Naive B cell (primary cell): ENCODE measurements at regions not wholly inside any gene's neighbourhood (a gene's known extent, or its start where the extent isn't known, plus 50 kb on each side); places are given as distances from the start of the nearest gene placed in this dataset.
"Not testable (repeated sequence)": the region's sequence is repeated elsewhere in the genome, so short reads cannot be mapped to it uniquely, and the experiment has no call there.

Experiments used
- ATAC-seq, 2 donors: fragments of 150-1000 bp; cut with Tn5 transposase; 2 replicates each; pipeline ENCODE4 v1.10.0; 2021; ENCODE audit warnings: low read depth in 2 of 2, mild to moderate bottlenecking in 2 of 2, moderate library complexity in 2 of 2
- DNase-seq: peaks from one replicate; pipeline ENCODE4 v3.0.0; 2022
- H3K27ac Mint-ChIP-seq, 6 donors: one replicate each; pipeline ENCODE4 v1.8.0; 2020 to 2022; ENCODE audit warnings: mild to moderate bottlenecking in 6 of 6, mixed read lengths in 6 of 6, moderate library complexity in 5 of 6, inconsistent platforms in 2 of 6
- H3K27me3 Mint-ChIP-seq, 3 donors: one replicate each; pipeline ENCODE4 v1.8.0; 2021 to 2022; ENCODE audit warnings: mixed read lengths in 3 of 3, mild to moderate bottlenecking in 1 of 3
- H3K36me3 Mint-ChIP-seq, 2 donors: one replicate each; pipeline ENCODE4 v1.8.0; 2020 to 2022; ENCODE audit warnings: mixed read lengths in 2 of 2, inconsistent platforms in 1 of 2, mild to moderate bottlenecking in 1 of 2
- H3K4me1 Mint-ChIP-seq, 3 donors: one replicate each; pipeline ENCODE4 v1.8.0; 2020 to 2022; ENCODE audit warnings: mixed read lengths in 3 of 3, inconsistent platforms in 1 of 3, mild to moderate bottlenecking in 1 of 3, moderate library complexity in 1 of 3
- H3K4me3 Mint-ChIP-seq, 8 donors: one replicate each; pipeline ENCODE4 v1.8.0; 2020 to 2022; ENCODE audit warnings: mild to moderate bottlenecking in 8 of 8, mixed read lengths in 8 of 8, moderate library complexity in 8 of 8, inconsistent platforms in 2 of 8
- H3K9me3 Mint-ChIP-seq, 7 donors: one replicate each; pipeline ENCODE4 v1.8.0; 2020 to 2022; ENCODE audit warnings: mixed read lengths in 7 of 7, mild to moderate bottlenecking in 5 of 7, inconsistent platforms in 2 of 7, moderate library complexity in 1 of 7

GRCh38 chr1:70805641-70806040 is 242.0 kb downstream of the PTGER3 start:
- DNase-seq: no peak
- H3K9me3 Mint-ChIP-seq: peaks cover 2 to 18% (median 6%) of the 10 kb centered on the region in 7 donors
- no peak overlapping the region for H3K4me3 Mint-ChIP-seq
- H3K4me1 Mint-ChIP-seq: no peaks in the 10 kb centered on the region
- no peak for ATAC-seq
- no peaks in the 10 kb centered on the region for H3K27me3 Mint-ChIP-seq
- H3K36me3 Mint-ChIP-seq: no peaks in the 10 kb centered on the region
- no peak overlapping the region for H3K27ac Mint-ChIP-seq

GRCh38 chr1:70807088-70807664 is 240.4 kb downstream of the PTGER3 start:
- Mint-ChIP-seq H3K36me3 (no peaks in the 10 kb centered on the region), H3K9me3 (peaks cover 2 to 16% (median 5%) of the 10 kb centered on the region in 7 donors), H3K4me1 (no peaks in the 10 kb centered on the region), H3K4me3 (no peak overlapping the region), H3K27me3 (no peaks in the 10 kb centered on the region), H3K27ac (no peak overlapping the region)
- no peak for ATAC-seq
- DNase-seq: no peak

GRCh38 chr1:70809069-70809468 is 238.5 kb downstream of the PTGER3 start:
- no peaks in the 10 kb centered on the region for H3K4me1 Mint-ChIP-seq
- H3K9me3 Mint-ChIP-seq: peaks cover 0 to 20% (median 4%) of the 10 kb centered on the region in 7 donors
- DNase-seq: no peak

GRCh38 chr1:70811815-70812214 is 235.8 kb downstream of the PTGER3 start:
- ATAC-seq: no peak
- no peak overlapping the region for H3K4me3 Mint-ChIP-seq
- H3K27ac Mint-ChIP-seq: no peak overlapping the region
- no peaks in the 10 kb centered on the region for H3K36me3 Mint-ChIP-seq
- no peaks in the 10 kb centered on the region for H3K27me3 Mint-ChIP-seq
- no peaks in the 10 kb centered on the region for H3K4me1 Mint-ChIP-seq
- no peak for DNase-seq
- peaks cover 0 to 11% (median 4%) of the 10 kb centered on the region in 7 donors for H3K9me3 Mint-ChIP-seq

More at GRCh38 chr1:70809069-70809468, 238.5 kb downstream of the PTGER3 start:
- Mint-ChIP-seq H3K27ac (no peak overlapping the region), H3K27me3 (no peaks in the 10 kb centered on the region), H3K36me3 (no peaks in the 10 kb centered on the region), H3K4me3 (peak overlapping the region in 1 of 8 donors; percentile 24)
- no peak for ATAC-seq

GRCh38 chr1:70812442-70813109 is 235.0 kb downstream of the PTGER3 start:
- no peak for DNase-seq
- Mint-ChIP-seq H3K4me3 (no peak overlapping the region), H3K27ac (no peak overlapping the region), H3K36me3 (no peaks in the 10 kb centered on the region), H3K4me1 (no peaks in the 10 kb centered on the region), H3K27me3 (no peaks in the 10 kb centered on the region), H3K9me3 (peaks cover 0 to 11% (median 4%) of the 10 kb centered on the region in 7 donors)
- ATAC-seq: no peak

GRCh38 chr1:70818401-70818800 is 229.2 kb downstream of the PTGER3 start:
- H3K36me3 Mint-ChIP-seq: no peaks in the 10 kb centered on the region
- ATAC-seq (no peak), DNase-seq (no peak)
- H3K9me3 Mint-ChIP-seq: peaks cover 0 to 12% (median 4%) of the 10 kb centered on the region in 7 donors
- H3K27ac Mint-ChIP-seq: no peak overlapping the region
- no peaks in the 10 kb centered on the region for H3K27me3 Mint-ChIP-seq
- no peaks in the 10 kb centered on the region for H3K4me1 Mint-ChIP-seq
- H3K4me3 Mint-ChIP-seq: no peak overlapping the region

GRCh38 chr1:70819231-70819630 is 228.4 kb downstream of the PTGER3 start:
- ATAC-seq (no peak), DNase-seq (no peak)
- Mint-ChIP-seq H3K27ac (no peak overlapping the region), H3K27me3 (no peaks in the 10 kb centered on the region), H3K9me3 (peaks cover 0 to 7% (median 0%) of the 10 kb centered on the region in 7 donors), H3K4me1 (no peaks in the 10 kb centered on the region), H3K4me3 (no peak overlapping the region), H3K36me3 (no peaks in the 10 kb centered on the region)

GRCh38 chr1:70819785-70820184 is 227.8 kb downstream of the PTGER3 start:
- ATAC-seq: no peak

GRCh38 chr1:70820396-70820795 is 227.2 kb downstream of the PTGER3 start:
- ATAC-seq: no peak
- no peaks in the 10 kb centered on the region for H3K27me3 Mint-ChIP-seq
- DNase-seq: no peak
- no peaks in the 10 kb centered on the region for H3K36me3 Mint-ChIP-seq
- no peak overlapping the region for H3K4me3 Mint-ChIP-seq
- no peaks in the 10 kb centered on the region for H3K4me1 Mint-ChIP-seq
- H3K9me3 Mint-ChIP-seq: peaks cover 0 to 7% (median 3%) of the 10 kb centered on the region in 7 donors
- H3K27ac Mint-ChIP-seq: no peak overlapping the region

More at GRCh38 chr1:70819785-70820184, 227.8 kb downstream of the PTGER3 start:
- Mint-ChIP-seq H3K27ac (no peak overlapping the region), H3K4me1 (no peaks in the 10 kb centered on the region), H3K27me3 (no peaks in the 10 kb centered on the region), H3K9me3 (peaks cover 0 to 7% (median 0%) of the 10 kb centered on the region in 7 donors), H3K4me3 (no peak overlapping the region), H3K36me3 (no peaks in the 10 kb centered on the region)
- no peak for DNase-seq

GRCh38 chr1:70820995-70821394 is 226.6 kb downstream of the PTGER3 start:
- H3K27me3 Mint-ChIP-seq: no peaks in the 10 kb centered on the region
- ATAC-seq: no peak
- no peaks in the 10 kb centered on the region for H3K36me3 Mint-ChIP-seq
- no peak overlapping the region for H3K4me3 Mint-ChIP-seq
- DNase-seq: no peak
- H3K4me1 Mint-ChIP-seq: no peaks in the 10 kb centered on the region
- H3K27ac Mint-ChIP-seq: no peak overlapping the region
- H3K9me3 Mint-ChIP-seq: peaks cover 0 to 7% (median 4%) of the 10 kb centered on the region in 7 donors

GRCh38 chr1:70826428-70826827 is 221.2 kb downstream of the PTGER3 start:
- Mint-ChIP-seq H3K36me3 (no peaks in the 10 kb centered on the region), H3K4me1 (no peaks in the 10 kb centered on the region), H3K4me3 (no peak overlapping the region), H3K27me3 (no peaks in the 10 kb centered on the region), H3K27ac (no peak overlapping the region), H3K9me3 (peaks cover 3 to 18% (median 8%) of the 10 kb centered on the region in 7 donors)
- ATAC-seq (no peak), DNase-seq (no peak)

GRCh38 chr1:70827030-70827429 is 220.6 kb downstream of the PTGER3 start:
- Mint-ChIP-seq H3K4me1 (no peaks in the 10 kb centered on the region), H3K9me3 (peaks cover 3 to 21% (median 8%) of the 10 kb centered on the region in 7 donors), H3K27me3 (no peaks in the 10 kb centered on the region), H3K4me3 (no peak overlapping the region), H3K36me3 (no peaks in the 10 kb centered on the region), H3K27ac (no peak overlapping the region)
- DNase-seq (no peak), ATAC-seq (no peak)

- DNase-seq (no peak), ATAC-seq (no peak)
- Mint-ChIP-seq H3K4me3 (no peak overlapping the region), H3K9me3 (peaks cover 5 to 27% (median 8%) of the 10 kb centered on the region in 7 donors), H3K36me3 (no peaks in the 10 kb centered on the region), H3K27me3 (no peaks in the 10 kb centered on the region), H3K4me1 (no peaks in the 10 kb centered on the region), H3K27ac (no peak overlapping the region)
Observed at GRCh38 chr1:70828177-70828576, 219.4 kb downstream of the PTGER3 start.

GRCh38 chr1:70834365-70834764 is 213.3 kb downstream of the PTGER3 start:
- not testable (repeated sequence) for H3K27ac Mint-ChIP-seq, H3K27me3 Mint-ChIP-seq, DNase-seq, H3K4me1 Mint-ChIP-seq, H3K36me3 Mint-ChIP-seq, H3K4me3 Mint-ChIP-seq, ATAC-seq
- H3K9me3 Mint-ChIP-seq: peaks cover 3 to 32% (median 9%) of the 10 kb centered on the region in 7 donors
